H1 (cell line): ENCODE measurements at regions not wholly inside any gene's neighbourhood (a gene's known extent, or its start where the extent isn't known, plus 50 kb on each side); places are given as distances from the start of the nearest gene placed in this dataset.

Source experiments
- CHD7 ChIP-seq: fragments of 300-600 bp; sonication (generic); IDR thresholded peaks from 2 replicates; pipeline ENCODE4 v1.7.1; 2012; ENCODE audit warnings: low read length, moderate library complexity, mild to moderate bottlenecking, inconsistent platforms; ENCODE audit not compliant: insufficient replicate concordance
- CTBP2 ChIP-seq: IDR thresholded peaks from 2 replicates; pipeline ENCODE4 v1.7.0; 2011; ENCODE audit warnings: borderline replicate concordance, mild to moderate bottlenecking, moderate library complexity, mixed read lengths, low read length; ENCODE audit not compliant: insufficient read depth, insufficient read length
- EGR1 ChIP-seq: IDR thresholded peaks from 2 replicates; pipeline ENCODE4 v1.6.1; 2011; ENCODE audit warnings: low read depth, low read length, borderline replicate concordance
- GTF2F1 ChIP-seq: IDR thresholded peaks from 2 replicates; pipeline ENCODE4 v1.6.1; 2012; ENCODE audit warnings: low read depth, low read length, improper control_type of control experiment, borderline replicate concordance
- HDAC6 ChIP-seq: IDR thresholded peaks from one replicate; pipeline ENCODE4 v1.7.1; 2012; ENCODE audit warnings: low read depth, mild to moderate bottlenecking, inconsistent platforms, low read length, moderate library complexity
- JUN ChIP-seq: IDR thresholded peaks from 2 replicates; pipeline ENCODE4 v1.6.1; 2011; ENCODE audit warnings: low read depth, mild to moderate bottlenecking, improper control_type of control experiment, low read length
- KDM1A ChIP-seq: fragments of 200-600, 300-600 bp; sonication (generic); IDR thresholded peaks from 2 replicates; pipeline ENCODE4 v1.7.1; 2016; ENCODE audit warnings: mild to moderate bottlenecking, low read length, borderline replicate concordance
- KDM5A ChIP-seq: fragments of 200-600 bp; IDR thresholded peaks from 2 replicates; pipeline ENCODE4 v1.7.1; 2012; ENCODE audit warnings: mild to moderate bottlenecking, low read length, inconsistent platforms, mixed read lengths
- RXRA ChIP-seq: IDR thresholded peaks from 2 replicates; pipeline ENCODE4 v1.6.1; 2011; ENCODE audit warnings: low read depth, mild to moderate bottlenecking, low read length, moderate library complexity; ENCODE audit not compliant: insufficient read depth
- TBP ChIP-seq: IDR thresholded peaks from 2 replicates; pipeline ENCODE4 v1.6.1; 2011; ENCODE audit warnings: low read depth, low read length, improper control_type of control experiment
- TCF12 ChIP-seq: IDR thresholded peaks from 2 replicates; pipeline ENCODE4 v1.6.1; 2011; ENCODE audit warnings: low read depth, mild to moderate bottlenecking, low read length

GRCh38 chr4:18524667-18525066 lies 503.1 kb upstream of the LCORL start (continued):
- TF ChIP-seq CHD7 (no peak), CTBP2 (no peak), KDM1A (no peak), JUN (no peak), TCF12 (no peak), TBP (no peak), HDAC6 (no peak), RXRA (no peak), EGR1 (no peak), KDM5A (no peak), GTF2F1 (no peak)
